ENCODE measurements at regions not wholly inside any gene's neighbourhood (a gene's known extent, or its start where the extent isn't known, plus 50 kb on each side); places are given as distances from the start of the nearest gene placed in this dataset.

GRCh38 chr14:101233391-101233790 is 327.9 kb upstream of the DIO3 start:
- DNase-seq, result no peak

DNA sequence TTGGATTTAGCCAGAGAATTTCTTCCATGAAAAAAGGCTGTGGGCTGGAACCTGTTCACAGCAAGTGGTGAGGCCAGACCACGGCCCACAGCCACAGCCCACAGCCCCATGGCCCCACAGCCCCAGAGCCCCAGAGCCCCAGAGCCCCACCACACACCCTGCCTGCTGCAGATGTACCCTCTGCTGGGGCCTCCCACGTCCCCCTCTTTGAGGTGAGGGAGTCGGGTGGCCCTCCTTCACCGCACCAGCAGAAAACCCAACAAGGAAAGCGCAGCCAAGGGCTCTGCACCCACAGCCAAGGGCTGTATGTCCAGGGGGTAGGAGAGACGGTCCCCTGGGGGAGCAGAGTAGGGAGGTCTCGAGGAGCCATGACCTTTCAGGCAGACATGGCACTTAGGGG is 327.5 kb upstream of the DIO3 start:
- no peak for DNase-seq

GRCh38 chr14:101234244-101234937 is 326.9 kb upstream of the DIO3 start:
- no peak for DNase-seq

GRCh38 chr14:101234999-101235334 is 326.3 kb upstream of the DIO3 start:
- DNase-seq, result no peak

DNA sequence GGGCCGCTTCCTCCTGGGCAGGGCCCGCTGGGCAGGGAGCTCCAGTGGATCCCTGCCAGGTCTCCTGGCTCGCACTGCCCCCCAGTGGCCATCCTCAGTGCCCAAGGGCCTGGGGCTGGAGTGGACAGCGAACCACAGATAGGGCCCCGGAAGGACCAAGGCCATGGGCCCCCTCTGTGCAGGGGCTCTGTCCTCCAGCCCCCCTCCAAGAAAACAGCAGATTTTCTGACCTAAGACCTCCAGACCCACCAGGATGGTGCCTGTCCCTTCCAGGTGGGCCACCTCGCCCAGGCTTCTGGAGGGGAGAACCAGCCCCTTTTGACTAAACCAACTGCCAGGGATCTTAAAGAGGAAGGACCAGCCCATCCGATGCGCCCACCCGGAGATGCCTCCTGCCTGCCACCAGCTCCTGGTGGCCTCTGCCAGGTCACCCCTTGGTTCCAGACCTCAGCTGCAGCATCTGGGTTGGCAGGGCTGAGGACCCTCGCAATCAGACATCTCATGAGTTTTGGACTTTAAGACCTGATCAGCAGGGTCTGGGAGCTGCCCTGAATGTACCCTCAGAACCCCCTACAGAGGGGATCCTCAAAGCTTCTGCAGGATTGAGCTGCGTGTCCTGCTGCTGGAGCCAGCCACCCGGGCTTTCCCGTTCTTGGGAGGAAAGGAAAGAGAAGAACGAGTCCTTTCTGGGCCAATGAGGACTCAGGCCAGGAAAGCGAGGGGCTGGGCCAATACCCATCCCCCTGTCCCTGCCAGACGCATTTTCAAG is 325.8 kb upstream of the DIO3 start:
- no peak for DNase-seq

DNA sequence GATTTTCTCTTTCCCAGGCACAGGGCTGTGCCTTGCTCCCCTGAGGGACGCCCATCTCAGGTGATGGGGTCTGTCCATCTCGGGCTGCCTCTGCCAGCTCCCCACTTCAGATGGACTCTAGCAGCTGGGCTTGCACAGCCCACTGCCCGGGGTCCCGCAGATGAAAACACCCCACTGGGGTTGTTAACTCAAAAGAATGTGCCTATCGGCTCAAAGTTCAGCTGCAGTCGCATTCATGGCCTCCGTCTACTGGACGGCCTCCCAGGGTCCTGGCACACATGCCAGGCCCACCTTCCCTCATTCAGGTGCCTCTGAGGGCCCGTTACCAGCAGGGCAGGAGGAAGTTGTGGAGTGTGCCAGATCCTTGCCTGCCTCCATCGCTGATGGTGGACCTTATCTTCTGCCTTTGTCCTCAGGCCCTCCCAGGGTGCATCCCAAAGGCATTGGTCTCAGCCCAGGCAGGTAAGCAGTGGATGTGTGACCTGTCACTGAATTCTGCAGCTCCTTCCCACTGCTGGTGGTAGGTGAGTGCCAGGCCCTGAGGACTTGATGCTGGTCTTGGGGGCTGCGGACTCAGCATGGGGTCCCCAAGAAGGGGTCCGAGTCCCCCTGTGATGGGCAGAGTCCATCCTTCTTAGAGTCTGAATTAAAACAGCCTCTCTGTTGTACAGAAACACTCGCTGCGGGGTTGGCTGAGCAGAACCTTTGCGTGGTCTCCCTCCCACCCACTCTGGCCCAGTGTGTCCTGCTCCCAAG is 324.6 kb upstream of the DIO3 start:
- DNase-seq, result no peak

- DNase-seq, result no peak
Measured at GRCh38 chr14:101237252-101237616, 324.1 kb upstream of the DIO3 start.

DNA sequence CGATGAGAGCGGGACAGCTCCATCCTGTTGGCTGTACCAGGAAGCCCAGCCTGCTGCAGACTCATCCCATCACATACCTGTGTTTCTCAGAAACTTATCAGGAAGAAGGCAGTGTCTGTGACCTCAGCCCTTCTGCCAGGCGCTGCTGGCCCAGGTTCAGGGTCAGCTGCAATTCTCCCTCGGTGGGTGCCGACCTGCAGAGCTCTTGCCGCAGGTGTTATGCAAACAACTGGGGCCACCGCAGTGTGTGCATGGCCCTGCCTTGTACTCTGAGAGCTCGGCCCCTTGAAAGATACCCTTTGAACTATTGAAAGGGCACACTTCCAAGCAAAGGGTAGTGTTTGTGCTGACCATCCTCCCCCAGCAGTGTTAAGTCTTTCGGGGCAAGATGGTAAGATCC is 322.2 kb upstream of the DIO3 start:
- no peak for DNase-seq

DNA sequence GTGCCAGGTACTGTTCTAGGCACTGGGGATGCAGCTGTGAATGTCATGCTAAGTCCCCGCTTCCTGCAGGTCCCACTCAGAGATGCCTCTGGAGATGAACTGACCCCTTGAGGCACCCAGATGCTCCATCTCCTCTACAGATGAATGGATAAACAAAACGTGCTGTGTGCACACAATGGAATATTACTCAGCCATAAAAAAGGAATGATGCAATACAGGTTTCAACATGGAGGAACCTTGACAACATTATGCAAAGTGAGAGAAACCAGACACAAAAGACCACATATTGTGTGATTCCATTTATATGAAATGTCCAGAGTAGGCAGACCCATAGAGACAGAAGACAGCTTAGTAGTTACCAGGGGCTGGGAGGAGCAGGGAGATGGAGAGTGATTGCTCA is 320.1 kb upstream of the DIO3 start:
- DNase-seq, result no peak

DNA sequence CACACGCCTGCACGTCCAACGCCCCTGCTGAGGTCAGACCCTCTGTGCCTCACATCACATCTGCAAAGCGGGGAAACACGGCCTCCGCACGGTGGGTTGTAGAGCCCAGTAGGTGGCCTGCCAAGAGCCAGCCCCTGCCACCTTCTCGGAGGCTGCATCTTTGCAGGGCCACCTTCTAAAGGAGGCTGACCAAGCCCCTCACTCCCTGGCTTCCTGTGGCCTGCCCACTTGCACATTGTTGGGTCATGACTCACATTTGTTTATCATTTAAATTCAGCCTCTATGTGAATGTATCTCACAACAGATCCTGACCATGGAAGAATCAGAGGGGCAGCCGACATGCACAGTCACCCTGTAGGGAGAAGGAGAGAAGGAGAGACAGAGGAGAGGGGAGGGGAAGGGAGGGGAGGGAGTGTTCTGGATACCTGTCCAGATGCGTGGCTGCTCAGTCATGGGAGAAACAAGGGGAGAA is 319.5 kb upstream of the DIO3 start:
- DNase-seq, result no peak

DNA sequence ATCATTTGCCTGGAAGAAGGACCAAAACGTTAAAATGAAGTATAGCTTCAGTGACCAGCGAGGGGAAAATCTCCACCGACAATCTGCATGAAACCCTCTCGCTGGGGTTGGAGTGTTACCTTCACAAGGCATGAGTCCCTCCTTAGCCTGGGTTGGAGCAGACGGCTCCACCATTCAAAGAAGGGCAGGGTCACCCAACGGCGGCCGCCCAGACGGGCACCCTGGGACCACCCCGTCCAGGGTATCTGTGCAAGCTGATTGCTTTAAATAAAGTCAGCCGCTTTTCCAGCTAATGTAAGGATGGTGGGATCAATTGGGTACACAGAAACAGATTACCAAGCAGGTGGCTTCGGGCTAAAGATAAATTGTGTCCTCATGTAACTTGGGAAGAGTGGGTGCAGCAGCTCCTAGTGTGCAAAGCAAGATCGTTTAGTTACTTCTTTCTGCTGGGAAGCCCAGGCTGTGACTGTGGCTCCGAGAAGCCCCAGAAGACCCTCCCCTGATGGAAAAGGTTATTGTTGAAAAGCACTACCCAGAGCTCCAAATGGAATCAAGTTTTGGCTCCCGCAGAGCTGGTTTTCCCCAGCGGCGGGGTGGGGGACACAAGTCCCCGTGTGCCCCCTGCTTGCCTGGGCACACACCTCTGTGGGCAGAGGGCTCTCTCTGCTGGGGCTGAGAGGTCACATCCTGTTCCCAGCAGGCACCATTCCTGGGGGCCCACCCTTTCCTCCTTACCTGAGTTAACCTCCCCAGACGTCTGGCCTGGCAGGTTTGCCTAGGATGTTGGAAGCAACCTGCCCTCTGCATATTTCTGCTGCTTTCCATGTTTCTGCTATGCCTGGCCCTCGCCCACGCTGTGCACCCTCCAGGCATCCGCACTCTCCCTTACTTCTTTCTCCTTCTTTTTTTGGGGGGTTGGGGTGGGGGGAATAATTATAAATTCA is 318.6 kb upstream of the DIO3 start:
- DNase-seq, result no peak

- no peak for DNase-seq
Measured at GRCh38 chr14:101243587-101244338, 317.5 kb upstream of the DIO3 start.

DNA sequence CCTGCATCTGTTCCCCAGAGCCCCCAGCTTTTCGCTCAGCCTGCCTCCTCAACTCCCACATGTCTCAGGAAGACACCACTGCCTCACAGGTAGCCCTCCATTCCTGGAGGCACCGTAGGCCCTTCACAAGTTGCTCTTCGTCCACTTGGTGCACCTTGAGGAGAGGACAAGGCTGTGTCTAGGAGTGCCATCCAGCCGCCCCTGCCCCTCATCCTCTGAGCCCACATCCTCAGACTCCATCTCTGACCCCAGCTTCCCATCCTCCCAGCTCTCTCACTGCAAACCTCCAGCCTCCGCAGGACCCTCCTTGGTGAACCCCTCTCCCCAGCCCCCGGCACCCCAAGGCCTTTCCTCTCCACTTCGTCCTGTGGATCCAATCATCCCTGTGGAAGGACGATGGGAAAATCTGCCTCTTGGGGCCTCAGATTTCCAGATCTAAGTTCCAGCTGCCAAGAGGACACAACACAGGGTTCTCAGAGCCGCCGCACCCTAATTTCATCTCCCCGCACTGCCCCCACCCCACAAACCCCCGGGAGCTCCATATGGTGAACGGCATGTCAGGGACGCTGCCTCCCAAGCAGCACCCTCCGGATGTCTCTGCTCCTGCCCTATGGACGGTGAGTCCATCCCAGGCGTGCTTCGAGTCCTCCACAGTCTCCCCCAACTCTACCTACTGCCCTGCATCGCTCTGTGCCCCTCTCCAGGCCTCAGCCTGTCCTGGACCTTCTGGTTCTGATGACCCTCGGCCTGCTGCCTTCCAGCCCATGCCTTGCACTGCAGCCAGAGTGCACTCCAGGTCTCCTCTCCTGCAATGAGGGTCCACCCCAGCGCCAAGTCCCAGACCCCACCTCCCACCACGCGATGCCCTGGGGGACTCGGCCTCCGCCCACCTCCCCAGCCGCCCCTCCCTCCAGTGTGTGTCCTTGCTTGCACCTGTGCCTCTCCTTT is 314.1 kb upstream of the DIO3 start:
- DNase-seq, result no peak

DNA sequence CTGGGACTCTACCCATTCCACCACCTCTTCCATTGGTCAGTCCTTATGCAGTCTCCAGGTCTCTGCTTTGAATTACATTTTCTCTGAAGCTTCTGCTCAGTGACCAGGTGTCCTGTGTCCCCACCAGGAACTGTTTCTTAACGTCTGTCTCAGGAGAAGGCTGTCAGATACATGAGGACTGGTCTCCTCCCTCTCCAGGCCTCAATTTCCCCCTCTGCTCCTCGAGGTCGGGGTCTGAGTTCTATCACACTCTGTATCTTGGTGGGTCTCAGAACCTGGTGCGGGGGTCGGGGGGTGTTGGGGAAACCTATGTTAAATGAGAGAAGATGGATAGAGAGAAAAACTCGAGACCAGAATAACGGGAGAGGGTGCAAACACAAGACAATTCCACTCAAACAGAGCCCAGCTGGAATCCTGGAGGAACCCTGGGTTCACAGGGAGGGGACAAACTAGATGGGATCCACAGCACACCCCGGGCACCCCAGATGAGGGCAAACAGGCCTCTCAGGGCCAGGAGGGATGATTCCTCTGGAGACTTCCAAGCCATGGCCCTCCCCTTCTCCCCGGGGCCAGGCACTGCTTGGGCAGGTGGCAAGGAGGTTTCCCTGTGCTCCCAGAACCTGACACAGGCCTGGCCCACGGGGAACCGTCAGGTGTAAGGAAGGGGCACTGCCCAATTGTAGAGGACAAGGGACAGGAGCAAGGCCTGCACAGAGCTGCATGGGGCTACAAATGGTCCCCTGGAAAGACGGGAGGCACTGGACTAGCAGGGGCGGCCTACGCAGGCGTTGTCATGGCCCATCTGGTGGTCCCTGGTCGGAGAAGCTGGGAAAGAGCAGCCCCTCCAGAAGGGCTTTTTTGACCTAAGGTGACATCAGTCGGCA is 313.2 kb upstream of the DIO3 start:
- no peak for DNase-seq

DNA sequence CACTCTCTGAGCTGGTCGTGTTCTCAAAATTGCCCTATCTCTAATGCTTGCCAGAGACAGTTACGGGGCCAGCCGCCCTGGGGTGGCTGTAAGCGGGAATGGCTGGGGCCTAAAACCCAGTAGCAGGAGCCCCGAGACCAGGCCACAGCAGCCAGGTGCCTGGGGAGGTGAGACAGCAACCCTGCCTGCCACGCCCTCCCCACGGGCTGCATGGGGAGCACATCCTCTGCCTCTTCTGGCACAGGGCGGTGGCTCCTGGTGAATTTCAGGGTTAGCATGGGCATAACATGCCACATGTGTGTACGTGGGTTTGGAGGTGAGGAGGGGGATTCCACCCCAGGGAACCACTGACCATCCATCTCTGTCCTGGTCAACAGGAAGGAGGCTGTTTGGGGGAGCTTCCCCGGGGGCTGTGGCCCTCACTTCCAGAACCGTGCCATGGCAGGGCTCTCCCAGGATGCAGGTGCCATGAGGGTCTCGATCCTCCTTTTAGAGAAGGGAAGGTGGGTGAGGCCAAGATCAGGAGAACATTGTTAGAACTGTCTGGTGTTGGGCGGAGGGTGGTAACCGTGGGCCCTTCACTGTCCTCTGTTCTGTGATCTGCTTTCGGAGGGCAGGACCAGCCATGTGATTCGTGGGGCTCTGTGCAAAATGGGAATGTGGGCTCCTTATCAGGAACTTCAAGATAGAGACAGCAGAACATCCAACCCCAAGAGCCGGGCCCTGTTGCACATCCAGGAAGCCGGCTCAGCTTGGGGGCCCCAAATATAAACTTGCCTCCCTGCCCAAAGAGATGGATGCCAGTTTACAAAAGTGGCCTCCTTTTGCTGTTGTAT is 312.2 kb upstream of the DIO3 start:
- DNase-seq, result no peak

DNA sequence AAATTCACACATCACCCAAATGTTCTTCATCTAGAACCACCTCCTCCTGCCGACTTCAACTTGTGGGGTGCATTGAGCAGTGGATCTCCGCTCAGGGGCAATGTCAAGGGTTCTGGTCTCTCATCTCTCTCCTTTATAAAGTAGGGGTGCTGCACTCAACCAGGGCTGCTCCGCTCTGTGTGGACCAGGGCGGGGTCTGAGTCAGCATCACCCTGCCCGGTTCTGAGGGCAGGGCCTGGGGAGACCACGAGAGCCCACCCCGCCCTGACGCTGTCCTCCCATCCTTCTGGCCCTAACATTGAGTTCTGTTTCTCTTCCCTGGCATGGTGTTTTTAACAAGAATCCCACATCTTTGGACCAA is 311.6 kb upstream of the DIO3 start:
- DNase-seq, result no peak

DNA sequence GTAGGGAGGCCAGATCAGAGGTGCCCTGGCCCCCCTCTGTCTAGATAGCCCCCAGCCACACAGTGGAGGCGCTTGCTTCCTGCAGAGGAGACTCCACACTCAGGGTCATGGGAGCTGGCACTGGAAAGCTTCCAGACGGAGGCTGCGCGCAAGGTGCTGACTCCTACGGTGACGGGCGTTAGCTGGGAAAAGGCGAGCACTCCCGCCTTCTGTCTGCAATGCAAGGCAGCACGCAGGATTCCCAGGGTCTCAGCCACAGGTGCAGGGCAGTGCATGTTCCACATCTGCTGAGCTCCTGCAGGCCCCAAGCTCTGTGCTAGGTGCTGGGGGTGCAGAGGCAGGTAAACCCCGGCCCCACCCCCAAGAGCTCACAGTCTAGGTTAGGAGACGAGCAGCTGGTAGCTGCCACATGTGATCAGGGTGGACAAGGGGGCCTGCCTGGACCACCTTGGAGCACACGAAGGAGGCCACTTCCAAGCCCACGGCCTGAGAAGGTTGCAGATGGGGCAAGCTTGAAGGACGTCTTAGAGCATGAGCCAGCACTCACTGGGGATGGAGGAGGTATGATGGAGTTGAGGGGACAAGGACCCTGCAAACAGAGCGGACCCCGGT is 310.9 kb upstream of the DIO3 start:
- no peak for DNase-seq

Data from left hindlimb (tissue), 1 donor.